ENCODE measurements at regions not wholly inside any gene's neighbourhood (a gene's known extent, or its start where the extent isn't known, plus 50 kb on each side); places are given as distances from the start of the nearest gene placed in this dataset.

DNA sequence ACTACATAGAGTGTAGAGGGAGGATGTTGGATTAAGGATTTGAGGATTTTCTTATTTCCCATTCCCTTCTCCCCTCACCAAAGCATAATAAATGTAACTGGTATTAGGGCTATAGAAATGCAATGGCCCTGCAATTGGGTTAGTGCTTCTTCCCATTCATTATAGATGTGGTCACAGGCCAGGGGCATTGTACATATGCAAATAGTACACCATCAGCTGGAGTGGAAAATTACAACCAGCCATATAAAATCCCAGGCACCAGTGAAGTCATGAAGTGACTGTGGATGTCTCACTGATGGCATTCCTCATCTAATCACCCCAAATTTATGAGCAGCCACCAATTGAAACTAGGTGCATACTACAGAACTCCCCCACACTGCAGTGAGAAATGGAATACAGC lies 105.9 kb downstream of the PLK2 start:
- TF ChIP-seq JUND (IDR thresholded peaks at IDR 0.05; ENCODE audit: low read depth), result no peak
- in situ Hi-C loops (cut with HindIII; ENCODE audit: low pct_unique_long_range_greater_than_20kb, low sequenced_read_pairs), result no loop called here
- DNase-seq (ENCODE audit: low read depth in 1 of 2, low spot score in 1 of 2), result no peak

DNA sequence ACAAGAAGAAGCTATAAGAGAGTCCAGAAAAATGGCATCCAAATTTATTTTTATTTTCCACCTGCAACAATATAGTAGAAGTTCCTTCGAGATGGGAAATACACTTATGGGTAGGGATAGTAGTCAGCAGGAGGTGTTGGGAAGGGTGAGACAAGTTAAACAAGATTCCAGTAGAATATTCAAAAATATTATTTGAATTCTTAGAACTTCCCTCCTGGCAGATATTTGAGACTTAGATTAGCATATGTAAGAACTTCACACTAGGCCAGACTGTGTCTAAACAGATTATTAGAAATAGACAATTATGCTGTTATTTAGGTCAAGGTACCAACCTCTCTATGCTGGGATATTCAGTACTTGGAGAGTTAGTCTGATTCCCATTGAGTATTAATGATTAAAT lies 108.7 kb downstream of the PLK2 start:
- TF ChIP-seq JUND (IDR thresholded peaks at IDR 0.05; ENCODE audit: low read depth), result no peak
- in situ Hi-C loops (cut with HindIII; ENCODE audit: low pct_unique_long_range_greater_than_20kb, low sequenced_read_pairs), result no loop called here
- no peak for DNase-seq (ENCODE audit: low read depth in 1 of 2, low spot score in 1 of 2)

DNA sequence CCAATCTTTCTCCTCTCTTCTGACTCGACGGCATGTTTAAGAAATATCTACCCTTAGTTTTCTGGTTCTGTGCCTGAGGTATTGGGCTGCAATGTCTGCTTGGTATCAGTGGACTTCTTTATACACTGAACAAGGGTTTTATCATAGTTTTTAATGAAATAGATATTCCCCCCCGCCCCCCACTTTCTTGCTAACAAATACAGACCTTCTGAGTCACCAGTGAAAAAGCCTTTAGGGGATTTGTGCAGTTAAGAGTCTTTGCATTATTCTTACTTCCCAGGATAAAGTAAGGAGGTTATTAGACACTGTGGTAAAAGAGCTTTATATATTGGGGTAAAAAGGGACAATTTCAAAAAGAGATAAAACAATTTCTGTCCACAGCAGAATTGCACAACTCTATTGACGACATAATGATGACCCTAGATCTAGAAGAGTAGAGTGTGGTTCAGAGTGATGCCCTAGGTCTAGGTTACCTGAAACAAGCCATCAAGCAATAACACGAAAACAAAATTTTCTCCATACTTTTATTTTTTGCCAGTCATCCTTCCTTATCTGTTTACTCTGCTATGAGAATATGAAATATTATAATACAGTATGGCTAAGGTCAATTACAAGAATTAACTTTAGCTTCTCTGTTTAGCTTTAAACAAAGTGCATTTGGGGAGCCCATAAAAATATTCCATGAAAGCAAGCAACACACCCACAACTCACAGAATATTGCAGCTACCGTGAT lies 110.7 kb downstream of the PLK2 start:
- no peak for TF ChIP-seq JUND (IDR thresholded peaks at IDR 0.05; ENCODE audit: low read depth)
- DNase-seq (ENCODE audit: low read depth in 1 of 2, low spot score in 1 of 2), result no peak
- in situ Hi-C loops (cut with HindIII; ENCODE audit: low pct_unique_long_range_greater_than_20kb, low sequenced_read_pairs), result no loop called here

DNA sequence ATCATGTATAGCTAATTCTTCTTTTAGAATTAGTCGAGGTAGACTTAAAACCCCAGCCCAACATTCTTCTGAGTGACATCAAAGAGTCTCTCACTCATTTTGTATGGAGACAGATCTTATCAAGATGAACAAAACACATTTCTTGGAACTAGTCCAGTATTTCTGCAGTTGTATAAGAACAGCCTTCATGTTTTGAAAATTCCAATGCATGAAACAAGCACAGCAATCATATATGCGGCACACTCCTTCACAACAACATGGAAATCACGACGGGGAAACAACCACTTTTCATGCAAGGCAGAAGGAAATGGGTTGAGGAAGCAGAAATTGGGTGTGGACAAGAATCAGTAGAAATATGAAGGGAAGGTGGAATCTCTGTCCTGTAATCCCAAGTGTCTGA lies 113.8 kb downstream of the PLK2 start:
- no peak for TF ChIP-seq JUND (IDR thresholded peaks at IDR 0.05; ENCODE audit: low read depth)
- peak in 1 of 2 experiments; percentile 19 for DNase-seq (ENCODE audit: low read depth in 1 of 2, low spot score in 1 of 2)
- in situ Hi-C loops (cut with HindIII; ENCODE audit: low pct_unique_long_range_greater_than_20kb, low sequenced_read_pairs), result no loop called here

DNA sequence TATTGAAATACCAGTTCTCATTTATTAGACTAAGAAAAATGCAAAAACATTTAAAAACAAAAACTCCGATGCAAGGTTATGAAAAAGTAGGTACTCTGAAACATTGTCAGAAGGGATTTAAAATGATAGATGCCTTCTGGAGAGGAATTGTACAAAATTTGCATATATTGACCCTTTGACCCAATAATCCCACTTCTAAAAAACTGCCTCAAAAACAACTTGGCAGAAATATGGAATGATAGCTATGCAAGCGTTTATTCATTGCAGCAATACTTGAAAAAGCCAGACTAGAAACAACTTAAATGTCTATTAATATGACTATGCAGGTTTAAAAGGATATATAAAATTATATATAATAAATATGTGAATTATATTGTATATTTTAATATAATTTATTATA lies 118.4 kb downstream of the PLK2 start:
- in situ Hi-C loops (cut with HindIII; ENCODE audit: low pct_unique_long_range_greater_than_20kb, low sequenced_read_pairs), result no loop called here
- no peak for DNase-seq (ENCODE audit: low read depth in 1 of 2, low spot score in 1 of 2)

DNA sequence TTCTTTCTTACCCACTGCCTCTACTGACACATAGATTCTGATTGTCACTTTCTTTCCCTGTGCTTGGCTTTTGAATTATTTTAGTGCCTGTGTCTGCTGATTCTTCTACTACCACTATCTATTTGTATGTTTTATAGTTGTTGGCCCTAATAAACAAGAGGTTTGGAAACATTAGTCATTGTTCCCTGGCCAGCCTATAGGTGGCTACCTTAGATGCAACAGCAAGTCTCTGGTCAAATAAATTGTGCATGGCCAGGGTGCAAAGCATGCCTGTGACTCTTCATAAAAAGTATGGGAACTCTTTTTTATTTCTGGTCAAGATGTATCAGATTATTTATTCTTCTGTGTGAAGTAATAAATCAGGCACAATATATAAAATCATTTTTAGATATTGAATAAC lies 124.4 kb downstream of the PLK2 start:
- in situ Hi-C loops (cut with HindIII; ENCODE audit: low pct_unique_long_range_greater_than_20kb, low sequenced_read_pairs), result no loop called here
- no peak for TF ChIP-seq JUND (IDR thresholded peaks at IDR 0.05; ENCODE audit: low read depth)
- peak in 1 of 2 experiments; percentile 59 for DNase-seq (ENCODE audit: low read depth in 1 of 2, low spot score in 1 of 2)

More for the DNA sequence above, 118.4 kb downstream of the PLK2 start:
- TF ChIP-seq JUND (IDR thresholded peaks at IDR 0.05; ENCODE audit: low read depth), result no peak

DNA sequence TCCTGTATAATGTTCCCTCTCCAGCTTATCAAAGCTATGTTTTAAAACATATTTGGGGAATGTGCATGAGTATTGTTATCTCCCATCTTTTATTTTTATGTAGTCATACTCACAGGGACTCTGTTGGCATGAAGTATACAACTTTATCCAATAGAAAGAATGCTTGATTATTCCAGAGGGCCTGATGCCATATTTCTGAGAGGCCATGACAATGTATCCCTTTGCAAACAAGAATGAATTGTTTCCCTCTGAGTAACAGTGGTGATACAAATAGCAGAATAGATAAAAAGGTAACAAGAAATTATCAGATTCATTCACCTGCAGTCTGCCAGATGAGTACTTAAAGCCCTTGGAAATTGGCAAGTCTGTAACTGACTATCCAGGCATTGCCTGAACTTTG lies 125.9 kb downstream of the PLK2 start:
- DNase-seq (ENCODE audit: low read depth in 1 of 2, low spot score in 1 of 2), result no peak
- in situ Hi-C loops (cut with HindIII; ENCODE audit: low pct_unique_long_range_greater_than_20kb, low sequenced_read_pairs), result no loop called here
- no peak for TF ChIP-seq JUND (IDR thresholded peaks at IDR 0.05; ENCODE audit: low read depth)

DNA sequence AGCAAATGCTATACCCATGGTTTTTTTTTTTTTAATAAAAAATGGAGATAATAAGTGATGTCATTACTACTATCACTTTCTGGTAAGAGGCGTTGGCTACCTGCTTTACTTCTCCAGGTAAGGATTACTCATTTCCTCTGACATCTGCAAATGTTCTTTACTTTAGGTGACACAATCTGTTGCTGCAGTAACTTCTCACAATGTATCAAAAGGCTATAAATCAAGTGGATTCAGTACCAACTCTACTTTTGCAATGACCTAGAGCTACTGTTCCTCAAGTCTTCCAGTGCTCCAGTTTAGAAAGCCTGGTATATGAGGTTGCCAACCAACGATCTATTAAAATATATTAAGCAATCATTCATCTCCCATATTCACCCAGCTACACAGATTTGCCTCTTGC lies 129.1 kb downstream of the PLK2 start:
- TF ChIP-seq JUND (IDR thresholded peaks at IDR 0.05; ENCODE audit: low read depth), result no peak
- in situ Hi-C loops (cut with HindIII; ENCODE audit: low pct_unique_long_range_greater_than_20kb, low sequenced_read_pairs), result no loop called here
- no peak for DNase-seq (ENCODE audit: low read depth in 1 of 2, low spot score in 1 of 2)

DNA sequence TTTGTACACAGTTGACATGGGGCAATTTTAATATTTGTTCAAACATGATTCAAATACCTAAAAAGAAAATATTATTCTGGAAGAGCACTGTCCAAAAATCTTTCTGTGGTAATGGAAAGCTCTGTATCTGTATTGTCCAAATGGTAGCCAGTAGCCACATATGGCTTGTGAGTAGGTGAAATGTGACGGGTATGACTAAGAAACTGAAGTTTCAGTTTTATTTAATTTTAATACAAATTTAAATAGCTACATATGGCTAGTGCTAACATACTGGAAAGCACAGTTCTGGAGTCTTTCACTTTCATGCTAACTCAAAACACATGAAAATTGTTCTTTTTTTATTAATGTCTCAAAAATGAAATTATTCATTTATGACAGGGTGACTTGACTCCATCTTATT lies 132.6 kb downstream of the PLK2 start:
- no peak for DNase-seq (ENCODE audit: low read depth in 1 of 2, low spot score in 1 of 2)
- in situ Hi-C loops (cut with HindIII; ENCODE audit: low pct_unique_long_range_greater_than_20kb, low sequenced_read_pairs), result no loop called here
- TF ChIP-seq JUND (IDR thresholded peaks at IDR 0.05; ENCODE audit: low read depth), result no peak

DNA sequence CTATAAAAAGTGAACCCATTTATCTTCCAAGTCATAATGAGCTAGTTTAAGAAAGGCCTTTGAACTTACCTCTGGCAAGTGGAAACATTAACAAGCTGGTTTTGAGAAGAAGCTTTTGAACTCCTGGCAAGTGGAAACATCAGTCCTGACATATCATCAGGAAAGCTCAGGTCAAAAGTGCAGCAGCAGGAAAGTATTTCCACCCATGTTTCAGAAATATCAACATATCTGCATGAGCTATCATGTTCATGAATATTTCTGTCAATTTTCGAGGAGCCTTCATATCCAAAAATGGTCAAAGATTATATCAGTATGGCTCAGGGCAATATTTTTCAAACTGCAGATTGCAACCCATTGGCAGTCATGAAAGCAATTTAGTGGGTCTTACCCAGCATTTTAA lies 133.9 kb downstream of the PLK2 start:
- in situ Hi-C loops (cut with HindIII; ENCODE audit: low pct_unique_long_range_greater_than_20kb, low sequenced_read_pairs), result no loop called here
- no peak for DNase-seq (ENCODE audit: low read depth in 1 of 2, low spot score in 1 of 2)
- TF ChIP-seq JUND (IDR thresholded peaks at IDR 0.05; ENCODE audit: low read depth), result no peak

DNA sequence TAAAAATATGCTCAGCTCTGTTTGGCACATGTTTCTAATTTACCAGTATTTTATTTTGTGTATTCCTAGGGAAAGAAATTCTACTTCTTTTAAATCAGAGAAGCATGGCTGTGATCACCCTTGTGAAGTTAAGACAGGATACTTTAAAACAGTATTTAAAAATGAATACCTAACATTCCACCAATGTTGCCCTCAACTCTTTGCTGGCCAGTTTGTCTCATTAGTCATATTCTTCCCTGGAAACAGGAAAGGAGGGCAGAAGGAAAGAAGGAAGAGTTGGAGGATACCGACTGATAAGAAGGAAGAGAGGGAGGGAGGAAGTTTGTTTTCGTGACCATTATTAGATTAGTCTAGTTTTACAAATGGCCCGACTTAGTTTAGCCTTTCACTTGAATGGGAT lies 137.4 kb downstream of the PLK2 start:
- in situ Hi-C loops (cut with HindIII; ENCODE audit: low pct_unique_long_range_greater_than_20kb, low sequenced_read_pairs), result no loop called here
- no peak for DNase-seq (ENCODE audit: low read depth in 1 of 2, low spot score in 1 of 2)
- no peak for TF ChIP-seq JUND (IDR thresholded peaks at IDR 0.05; ENCODE audit: low read depth)

DNA sequence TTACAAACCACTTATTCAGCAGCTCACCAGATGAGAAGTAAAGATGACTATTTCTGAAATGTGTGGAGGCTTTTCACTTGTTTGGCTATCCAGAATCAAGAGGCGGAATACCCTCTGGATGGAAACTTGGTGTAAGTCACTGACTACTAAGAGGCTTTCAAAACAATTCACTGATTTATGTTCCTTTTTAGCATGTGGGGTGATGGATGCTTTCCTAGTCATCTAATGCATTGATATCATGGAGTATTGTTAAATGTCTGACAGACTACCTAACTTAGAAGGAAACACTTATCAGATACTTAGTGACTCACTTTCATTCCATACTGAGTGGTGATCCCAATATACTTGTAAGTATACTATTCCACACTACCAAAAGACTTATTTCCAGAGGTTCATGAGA lies 141.4 kb downstream of the PLK2 start:
- in situ Hi-C loops (cut with HindIII; ENCODE audit: low pct_unique_long_range_greater_than_20kb, low sequenced_read_pairs), result no loop called here
- no peak for TF ChIP-seq JUND (IDR thresholded peaks at IDR 0.05; ENCODE audit: low read depth)
- DNase-seq (ENCODE audit: low read depth in 1 of 2, low spot score in 1 of 2), result no peak

DNA sequence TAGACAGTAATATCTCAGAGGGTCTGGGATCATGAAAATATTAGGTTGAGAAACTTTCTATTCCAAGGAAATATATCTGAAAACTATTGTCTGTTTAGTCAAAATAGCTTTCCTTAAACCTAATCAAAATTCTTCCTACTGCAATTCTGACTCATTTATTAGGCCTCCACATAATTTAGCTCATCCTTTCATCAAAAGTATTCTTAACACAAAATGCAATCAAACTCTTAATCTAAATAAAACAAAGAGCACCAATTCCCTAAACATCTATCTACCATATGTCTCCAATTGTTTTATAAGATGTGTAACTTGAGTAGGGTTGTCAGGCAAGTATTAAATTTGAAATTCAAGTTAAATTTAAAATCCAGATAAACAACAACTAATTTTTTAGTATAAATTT lies 142.1 kb downstream of the PLK2 start:
- TF ChIP-seq JUND (IDR thresholded peaks at IDR 0.05; ENCODE audit: low read depth), result no peak
- in situ Hi-C loops (cut with HindIII; ENCODE audit: low pct_unique_long_range_greater_than_20kb, low sequenced_read_pairs), result no loop called here
- no peak for DNase-seq (ENCODE audit: low read depth in 1 of 2, low spot score in 1 of 2)

DNA sequence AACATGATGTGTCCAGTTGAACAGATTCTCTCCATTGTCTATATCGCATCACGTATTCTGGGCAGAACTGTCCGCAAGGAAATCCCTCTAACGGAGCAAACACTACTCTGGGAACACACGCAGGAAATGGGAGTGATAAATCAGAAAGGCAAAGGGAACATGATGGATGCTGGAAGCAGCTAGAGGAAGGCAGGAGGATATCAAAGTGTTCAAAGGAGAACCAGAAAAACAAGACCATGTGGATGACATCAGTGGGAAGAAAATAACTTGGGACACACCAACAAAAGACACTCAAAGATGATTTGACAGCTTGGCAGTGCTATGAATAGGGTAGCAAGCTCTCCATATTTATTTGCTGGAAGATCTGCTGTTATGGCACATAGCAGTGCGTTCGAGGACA lies 142.9 kb downstream of the PLK2 start:
- in situ Hi-C loops (cut with HindIII; ENCODE audit: low pct_unique_long_range_greater_than_20kb, low sequenced_read_pairs), result no loop called here
- DNase-seq (ENCODE audit: low read depth in 1 of 2, low spot score in 1 of 2), result peak in 1 of 2 experiments; percentile 44
- TF ChIP-seq JUND (IDR thresholded peaks at IDR 0.05; ENCODE audit: low read depth), result no peak

All from T47D (cell line).